Sigmoid colon (tissue), 4 donors: ENCODE measurements at regions not wholly inside any gene's neighbourhood (a gene's known extent, or its start where the extent isn't known, plus 50 kb on each side); places are given as distances from the start of the nearest gene placed in this dataset.

Experiments
- CTCF ChIP-seq, 4 experiments: fragments of 450-650 bp in 3 of 4; fragments of 200-600 bp in 1 of 4; IDR thresholded peaks; one replicate each; pipeline ENCODE4 v1.5.1; 2016 to 2019; ENCODE audit warnings: antibody characterized with exemption in 4 of 4, mild to moderate bottlenecking in 3 of 4, moderate library complexity in 2 of 4
- POLR2A ChIP-seq, 2 donors: fragments of 450-650 bp; IDR thresholded peaks; one replicate each; pipeline ENCODE4 v1.6.1; 2016; ENCODE audit warnings: antibody characterized with exemption in 2 of 2, mild to moderate bottlenecking in 2 of 2, moderate library complexity in 2 of 2
- POLR2AphosphoS5 ChIP-seq, 4 donors: sonication (generic); formaldehyde crosslinking; IDR thresholded peaks; one replicate each; pipeline ENCODE4 v1.6.1; 2017; ENCODE audit warnings: antibody characterized with exemption in 4 of 4

- no peak for TF ChIP-seq POLR2A (IDR thresholded peaks at IDR 0.05)
- no peak for TF ChIP-seq CTCF (IDR thresholded peaks at IDR 0.05)
- no peak for TF ChIP-seq POLR2AphosphoS5 (IDR thresholded peaks at IDR 0.05)
These were observed 62.9 kb upstream of the KCNG1 start for GRCh38 chr20:51085769-51086168.
